HG03045 (cell line): ENCODE measurements at regions not wholly inside any gene's neighbourhood (a gene's known extent, or its start where the extent isn't known, plus 50 kb on each side); places are given as distances from the start of the nearest gene placed in this dataset.

Experiments
- ATAC-seq: cut with Tn5 transposase; IDR thresholded peaks from one replicate; pipeline ENCODE4 v1.9.1; 2021; ENCODE audit warnings: mild to moderate bottlenecking, moderate library complexity; ENCODE audit not compliant: unreplicated experiment

DNA sequence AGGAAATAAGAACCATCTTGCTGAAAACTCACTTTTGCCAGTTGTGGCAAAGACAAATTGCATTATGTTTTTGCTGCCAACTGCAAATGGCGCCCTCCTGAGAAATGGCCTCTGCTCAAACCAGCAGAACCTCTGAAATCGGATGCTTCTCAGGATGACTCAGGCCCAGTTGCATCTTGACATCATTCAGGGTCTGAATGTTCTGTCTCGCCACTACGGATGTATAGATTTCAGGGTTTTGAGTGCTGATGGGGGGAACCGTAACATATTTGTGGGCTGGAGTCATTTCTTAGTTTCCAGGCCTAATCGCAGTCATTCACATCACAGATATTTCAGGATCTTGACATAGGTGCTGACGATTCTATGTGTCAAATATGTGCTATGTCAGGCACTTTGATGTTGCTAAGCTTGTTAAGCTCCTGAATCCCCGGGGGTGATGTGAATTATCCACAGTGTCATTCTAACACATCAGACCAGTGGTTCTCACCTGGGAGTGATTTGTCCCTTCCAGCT is 207.1 kb downstream of the NFATC2 start:
- ATAC-seq: no peak

DNA sequence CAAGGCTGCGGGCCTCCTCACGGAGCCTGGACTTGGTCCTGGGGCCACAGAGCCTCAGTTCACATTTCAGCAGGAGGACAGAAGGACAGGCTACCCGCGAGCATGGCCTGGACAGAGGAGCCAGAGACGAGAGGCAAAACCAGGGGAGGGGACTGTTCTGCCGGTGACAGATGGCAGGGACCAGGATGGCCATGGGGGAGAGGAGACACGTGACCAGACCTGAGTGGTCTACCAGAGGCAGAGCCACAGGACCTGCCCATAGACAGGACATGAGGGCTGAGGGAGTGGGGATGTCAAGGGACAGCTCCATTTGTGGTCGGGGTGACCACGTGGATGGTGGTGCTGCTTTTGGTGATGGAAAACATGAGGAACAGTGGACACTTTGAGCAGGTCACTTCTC is 207.9 kb downstream of the NFATC2 start:
- ATAC-seq: no peak

DNA sequence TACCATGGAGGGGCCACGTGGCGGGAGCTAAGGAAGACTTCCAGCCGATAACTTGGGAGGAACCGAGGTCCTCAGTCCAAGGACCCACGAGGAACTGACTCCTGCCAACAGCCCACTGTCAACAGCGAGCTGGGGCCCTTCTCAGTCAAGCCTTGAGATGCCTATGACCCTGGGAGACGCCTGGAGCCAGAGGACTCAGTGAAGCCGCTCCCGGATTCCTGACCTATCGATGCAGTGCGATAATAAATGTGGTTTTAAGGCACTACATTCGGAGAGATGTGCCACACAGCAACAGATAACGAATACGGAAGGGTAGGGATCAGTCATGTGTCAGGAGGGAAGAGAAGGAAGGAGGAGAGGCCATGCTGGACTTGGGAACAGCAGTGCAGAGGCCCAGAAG is 208.5 kb downstream of the NFATC2 start:
- no peak for ATAC-seq

DNA sequence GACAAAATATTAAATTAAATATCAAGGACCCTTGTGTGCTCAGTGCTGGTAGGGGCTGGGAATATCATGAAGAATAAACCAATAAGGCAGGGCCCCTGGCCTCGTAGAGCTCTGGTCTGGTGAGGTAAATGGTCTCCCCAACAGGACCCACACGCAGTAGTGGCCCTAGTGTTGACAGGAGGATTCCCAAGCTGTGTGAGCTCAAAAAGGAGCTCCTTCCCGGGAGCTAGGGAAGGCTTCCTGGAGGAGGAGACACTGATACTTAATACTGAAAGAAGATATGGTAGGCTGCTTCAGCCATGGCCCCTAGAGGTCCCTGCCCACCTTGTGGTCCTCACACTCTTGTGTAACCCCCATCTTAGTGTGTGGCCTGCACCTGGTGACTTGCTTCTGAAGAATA is 209.1 kb downstream of the NFATC2 start:
- no peak for ATAC-seq

DNA sequence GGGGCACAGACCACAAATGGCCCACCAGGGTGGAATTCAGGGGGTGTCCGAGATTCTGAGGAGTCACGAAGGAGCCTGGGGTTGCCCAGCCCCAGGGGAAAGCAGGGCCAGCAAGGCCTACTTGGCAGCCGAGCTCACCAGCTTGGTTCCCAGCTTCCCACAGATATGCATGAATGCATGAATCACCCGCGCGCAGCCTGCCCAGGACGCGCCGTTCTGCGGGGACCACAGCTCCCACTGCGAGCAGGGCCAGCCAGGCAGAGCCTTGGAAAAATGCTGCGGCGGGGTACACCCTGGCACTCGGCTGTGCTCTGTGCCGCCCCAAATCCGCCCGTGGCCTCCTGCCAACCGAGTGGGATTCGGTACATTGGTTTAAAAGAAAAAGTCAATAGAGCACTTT is 211.0 kb downstream of the NFATC2 start:
- no peak for ATAC-seq

DNA sequence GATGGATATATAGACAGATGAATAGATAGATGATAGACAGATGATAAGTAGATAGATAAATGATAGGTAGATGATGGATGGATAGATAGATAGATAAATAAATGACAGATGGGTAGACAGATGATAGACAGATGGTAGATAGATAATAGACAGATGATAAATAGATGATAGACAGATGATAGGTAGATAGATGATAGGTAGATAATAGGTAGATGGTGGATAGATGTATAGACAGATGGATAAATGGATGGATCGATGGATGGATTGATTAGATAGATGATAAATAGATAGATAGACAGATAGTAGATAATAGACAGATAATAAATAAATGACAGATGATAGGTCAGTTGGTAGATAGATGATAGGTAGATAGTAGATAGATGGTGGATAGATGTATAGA is 212.7 kb downstream of the NFATC2 start:
- ATAC-seq: no peak

DNA sequence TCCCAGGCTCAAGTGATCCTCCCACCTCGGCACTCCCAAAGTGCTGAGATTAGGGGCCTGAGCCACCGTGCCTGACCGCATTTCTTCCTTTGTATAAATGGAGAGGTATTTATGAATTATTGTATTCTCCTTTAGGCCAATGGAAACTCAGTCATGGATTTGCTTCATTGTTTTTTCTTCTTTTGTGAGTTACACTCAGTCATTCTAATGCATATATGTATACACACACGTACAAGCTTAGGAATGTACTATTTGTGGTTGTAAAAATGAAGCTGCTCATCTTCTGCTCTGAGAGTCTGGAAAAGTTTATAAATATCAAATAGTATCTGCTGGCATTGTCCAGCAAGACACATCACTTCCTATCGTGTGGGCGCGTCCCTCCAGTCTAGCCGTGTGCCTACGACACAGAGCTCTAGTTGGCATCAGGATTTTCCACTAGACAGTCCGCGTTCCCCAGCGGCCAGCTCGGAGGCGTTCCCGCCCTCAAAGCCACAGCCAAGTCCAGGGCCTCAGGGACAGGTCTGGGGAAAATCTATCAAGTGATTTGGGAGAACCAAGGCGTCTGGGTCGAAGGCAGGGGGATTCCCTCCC is 215.2 kb downstream of the NFATC2 start:
- no peak for ATAC-seq

DNA sequence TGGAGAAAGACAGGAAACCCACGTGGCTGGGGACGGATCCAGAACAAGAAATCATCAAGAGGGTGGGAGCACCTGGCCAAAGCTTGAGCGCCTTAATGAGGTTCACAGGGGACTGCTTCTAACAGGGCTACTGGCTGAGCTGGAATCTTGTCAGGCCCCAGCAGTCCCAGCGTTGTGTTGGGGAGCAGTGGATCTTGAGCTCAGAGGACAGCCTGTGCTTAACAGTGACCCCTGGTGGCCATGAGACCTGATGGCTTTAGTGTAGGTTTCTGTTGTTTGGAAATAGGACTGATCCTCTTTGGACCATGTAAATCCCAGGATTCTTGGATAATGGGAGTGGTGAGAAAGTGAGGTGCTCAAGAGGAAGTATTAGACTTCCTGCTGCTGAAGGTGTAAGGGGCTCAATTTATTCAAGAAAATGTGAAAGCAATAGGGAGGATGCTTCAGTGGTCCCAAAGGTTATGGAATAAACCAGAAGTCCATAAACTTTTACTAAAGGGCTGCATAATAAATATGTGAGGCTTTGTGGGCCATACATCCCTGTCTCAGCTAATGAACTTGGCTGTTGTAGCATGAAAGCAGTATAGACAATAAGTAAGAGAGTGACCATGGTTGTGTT is 216.2 kb downstream of the NFATC2 start:
- no peak for ATAC-seq

DNA sequence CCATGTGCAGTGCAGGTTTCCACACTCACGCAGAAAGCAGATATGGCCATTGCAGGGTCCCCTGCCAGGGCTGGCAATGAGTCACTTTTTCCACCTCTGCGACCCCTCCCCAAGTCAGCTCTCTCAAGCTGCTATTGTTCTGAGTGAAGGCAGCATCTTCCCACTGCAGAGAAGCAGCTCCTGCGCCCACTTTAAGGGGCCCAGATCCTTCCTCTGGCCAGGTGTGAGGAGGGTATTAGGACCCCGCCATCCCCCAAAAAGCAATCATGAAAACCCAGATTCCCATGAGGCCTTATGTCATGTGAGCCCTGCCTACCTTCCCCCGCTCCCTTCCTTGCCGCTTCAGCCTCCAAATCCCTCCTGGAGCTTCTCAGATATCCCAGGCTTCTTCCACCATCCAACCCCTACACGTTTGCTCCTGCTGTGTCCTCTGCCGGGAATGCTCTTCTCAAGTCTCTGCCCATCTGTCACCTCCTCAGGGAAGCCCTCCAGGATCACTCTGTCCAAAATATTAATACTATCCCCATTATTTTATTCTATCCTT is 220.3 kb downstream of the NFATC2 start:
- ATAC-seq: no peak

DNA sequence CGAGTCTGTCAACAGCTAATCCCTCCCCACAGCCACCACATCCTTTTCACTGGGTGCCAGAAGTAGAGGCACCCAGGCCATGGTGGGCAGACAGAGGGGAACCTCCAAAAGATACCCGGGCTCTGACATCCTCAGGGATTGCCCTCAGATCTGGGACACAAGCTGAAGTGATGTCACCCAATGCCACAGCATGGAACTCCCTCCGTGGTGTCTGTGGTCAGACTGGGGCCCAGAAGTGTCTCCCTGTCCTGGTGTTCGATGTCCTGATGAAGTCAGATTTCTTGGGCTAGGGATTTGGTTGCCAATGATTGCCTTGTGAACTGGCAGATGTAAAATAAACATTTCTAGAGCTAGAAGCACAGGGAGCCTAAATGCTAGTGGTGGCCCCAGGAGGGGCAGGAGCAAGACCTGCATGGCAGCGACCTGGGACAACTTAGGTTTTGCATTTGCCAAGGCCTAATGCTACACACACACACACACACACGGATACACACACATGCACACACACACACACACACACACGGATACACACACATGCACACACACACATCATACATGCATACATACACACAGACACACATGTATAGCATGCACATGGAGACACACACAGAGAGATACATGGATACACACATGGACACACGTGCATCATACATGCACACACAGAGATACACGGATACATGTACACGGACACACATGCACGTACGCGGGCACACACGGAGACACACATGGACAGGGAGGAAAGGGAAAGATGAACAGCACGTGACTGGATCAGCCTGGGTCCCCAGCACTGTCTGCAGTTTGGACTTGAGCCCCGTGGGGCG is 221.0 kb downstream of the NFATC2 start:
- ATAC-seq: no peak

DNA sequence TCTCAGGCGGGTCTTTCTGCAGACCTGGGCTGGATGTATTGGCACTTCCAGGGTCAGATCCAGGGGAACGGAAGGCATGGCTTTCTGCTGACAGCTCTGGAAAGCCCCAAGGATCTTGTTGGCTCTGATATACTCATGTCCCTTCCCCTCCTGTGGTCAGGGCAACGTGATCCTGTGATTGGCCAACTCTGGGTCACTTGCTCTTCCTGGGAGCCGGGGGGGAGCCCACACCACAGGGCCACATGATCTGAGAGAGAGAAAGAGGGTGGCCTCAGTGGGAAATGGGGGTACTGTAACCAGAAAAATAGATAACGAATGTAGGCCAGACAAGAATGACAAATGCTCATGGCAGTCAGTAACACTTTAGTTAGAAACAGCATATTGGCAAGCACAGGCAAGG is 223.0 kb downstream of the NFATC2 start:
- no peak for ATAC-seq

DNA sequence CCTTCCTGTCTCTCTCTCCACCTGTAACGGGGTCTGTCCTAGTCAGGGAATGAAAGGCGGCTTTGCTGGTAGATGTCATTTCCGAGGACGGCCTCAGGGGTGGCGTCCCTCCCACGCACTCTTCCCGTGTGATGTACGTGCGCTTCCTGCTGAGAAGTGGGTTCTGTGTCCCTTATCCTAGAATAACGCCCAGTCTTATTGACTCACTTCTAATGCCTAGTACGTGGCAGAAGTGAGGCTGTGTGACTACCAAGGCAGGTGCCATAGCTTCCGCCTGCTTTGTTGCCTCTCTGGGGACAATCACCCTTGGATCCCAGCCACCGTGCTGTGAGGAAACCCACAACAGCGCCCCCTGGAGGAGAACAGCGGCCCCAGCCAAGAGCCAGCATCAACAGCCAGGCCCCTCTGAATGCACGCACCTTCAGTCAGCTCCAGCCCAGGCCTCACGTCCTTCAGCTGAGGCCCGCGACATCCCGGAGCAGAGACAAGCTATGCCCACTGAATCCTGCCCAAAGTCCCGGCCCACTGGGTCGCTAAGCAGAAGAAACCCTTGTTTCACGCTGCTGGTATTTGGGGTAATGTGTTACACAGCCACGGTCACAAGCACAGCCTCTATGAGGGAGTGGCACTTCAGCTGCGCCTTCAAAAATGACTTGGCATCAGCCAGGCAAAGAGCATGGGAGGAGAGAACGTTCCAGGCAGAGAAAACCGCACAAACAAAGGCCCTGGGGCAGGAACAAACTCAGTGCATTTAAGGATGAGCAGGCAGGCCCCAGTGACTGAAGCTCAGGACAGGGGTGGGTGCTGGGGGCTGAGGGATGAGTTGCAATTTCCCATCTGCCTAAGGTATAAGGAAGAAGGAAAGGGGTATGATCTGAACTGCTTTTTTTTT is 224.2 kb downstream of the NFATC2 start:
- ATAC-seq: no peak

DNA sequence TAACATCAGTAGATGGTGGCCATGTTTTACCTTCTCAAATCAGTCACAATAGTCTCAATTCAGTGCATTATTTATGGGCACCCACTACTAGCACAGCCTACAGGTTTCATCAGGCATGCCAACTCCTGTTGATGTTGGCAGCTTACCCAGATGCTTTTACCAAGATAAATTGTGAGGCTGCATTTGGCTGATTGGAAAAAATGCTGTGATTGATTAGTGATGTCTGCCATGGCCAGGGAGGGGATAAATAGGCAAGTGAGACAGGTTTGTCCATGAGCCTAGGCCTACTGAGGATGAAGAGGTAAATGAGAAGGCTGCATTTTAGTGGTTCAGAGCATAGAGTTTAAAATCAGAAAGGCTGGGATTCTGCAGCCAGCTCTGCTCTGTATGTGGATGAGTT is 227.1 kb downstream of the NFATC2 start:
- ATAC-seq: no peak

DNA sequence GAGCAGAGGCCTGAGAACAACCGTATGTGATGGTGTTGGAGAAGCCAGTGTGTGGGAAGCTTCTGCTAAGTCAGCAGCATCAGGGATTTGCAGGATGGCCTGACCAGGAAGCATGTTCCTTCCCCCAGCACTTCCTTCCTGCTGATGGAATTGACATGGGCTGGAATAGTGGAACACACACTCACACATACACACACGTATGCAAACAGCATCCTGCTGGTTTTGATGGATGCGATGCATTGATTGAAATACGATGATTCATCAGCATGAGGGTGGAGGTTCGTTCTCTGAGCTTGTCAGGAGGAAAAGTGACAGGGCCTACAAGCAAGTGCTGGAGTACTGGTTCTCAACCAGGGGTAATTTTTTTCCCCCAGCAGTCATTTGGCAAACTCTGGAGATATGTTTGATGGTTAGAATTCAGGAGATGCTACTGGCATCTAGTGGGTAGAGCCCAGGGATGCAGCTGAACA is 229.1 kb downstream of the NFATC2 start:
- ATAC-seq: no peak

DNA sequence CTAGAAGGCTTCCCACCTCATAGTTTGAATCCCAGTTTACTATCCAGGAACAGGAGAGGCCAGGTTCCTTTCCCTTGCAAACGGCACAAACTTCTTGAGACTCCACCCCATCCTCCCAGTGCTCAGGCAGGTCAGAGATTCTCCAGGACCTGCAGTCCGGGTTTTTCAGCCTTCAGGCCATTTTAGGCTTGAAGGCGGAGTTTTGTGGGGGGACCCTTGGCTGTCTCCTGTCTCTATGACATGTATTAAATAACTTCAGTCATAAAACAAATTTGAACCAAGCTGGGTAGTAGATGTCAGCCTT is 230.1 kb downstream of the NFATC2 start:
- no peak for ATAC-seq

DNA sequence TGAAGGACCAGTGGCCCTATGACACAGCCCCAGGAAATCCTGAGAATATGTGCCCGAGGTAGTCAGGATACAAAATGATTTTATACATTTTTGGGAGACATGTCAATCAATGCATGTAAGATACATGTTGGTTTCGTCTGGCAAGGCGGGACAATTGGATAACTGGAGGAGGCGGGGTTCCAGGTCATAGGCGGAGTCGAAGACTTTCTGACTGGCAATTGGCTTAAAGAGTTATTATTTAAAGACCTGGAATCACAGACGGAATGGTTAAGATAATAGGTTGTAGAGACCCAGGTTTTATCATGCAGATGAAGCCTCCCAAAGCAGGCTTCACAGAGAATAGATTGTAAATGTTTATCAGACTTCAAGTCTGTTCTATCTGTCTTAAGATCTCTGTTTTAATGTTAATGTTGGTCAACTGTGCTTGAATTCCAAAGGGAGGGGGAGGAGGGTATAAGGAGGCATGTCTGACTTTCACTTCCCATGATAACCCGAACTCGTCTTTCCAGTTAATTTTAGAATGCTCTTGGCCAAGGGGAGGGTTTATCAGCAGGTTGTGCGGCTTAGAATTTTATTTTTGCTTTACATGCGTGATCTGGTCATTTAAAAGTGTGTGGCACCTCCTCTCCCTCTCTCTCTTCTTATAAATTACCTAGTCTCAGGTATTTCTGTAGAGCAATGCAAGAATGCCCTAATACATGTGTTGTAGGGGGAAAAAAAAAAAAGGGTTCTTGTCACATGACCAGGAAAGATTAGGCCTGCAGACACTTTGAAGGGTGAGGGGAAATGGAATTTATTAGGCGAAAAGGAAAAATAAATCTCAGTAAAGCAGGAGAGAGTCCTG is 230.7 kb downstream of the NFATC2 start:
- ATAC-seq: no peak

DNA sequence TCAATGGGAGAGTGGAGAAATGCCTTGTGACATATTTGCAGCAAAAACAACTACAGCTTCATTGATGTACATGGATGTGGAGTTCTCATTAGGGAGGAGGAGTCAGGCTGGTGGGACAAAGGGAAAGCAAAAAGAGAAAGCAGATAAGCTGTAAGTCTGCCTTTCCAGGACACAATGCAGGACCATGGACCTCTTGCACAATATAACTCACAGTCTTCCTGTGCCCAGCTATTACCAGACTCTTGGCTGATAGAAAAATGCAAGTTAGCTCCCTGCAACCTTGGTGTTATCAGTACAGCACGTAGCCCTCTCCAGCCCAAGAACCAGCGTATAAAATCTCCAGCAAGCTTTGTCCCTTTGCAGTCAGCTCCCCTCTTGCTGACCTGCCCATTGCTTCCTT is 232.3 kb downstream of the NFATC2 start:
- ATAC-seq: no peak

DNA sequence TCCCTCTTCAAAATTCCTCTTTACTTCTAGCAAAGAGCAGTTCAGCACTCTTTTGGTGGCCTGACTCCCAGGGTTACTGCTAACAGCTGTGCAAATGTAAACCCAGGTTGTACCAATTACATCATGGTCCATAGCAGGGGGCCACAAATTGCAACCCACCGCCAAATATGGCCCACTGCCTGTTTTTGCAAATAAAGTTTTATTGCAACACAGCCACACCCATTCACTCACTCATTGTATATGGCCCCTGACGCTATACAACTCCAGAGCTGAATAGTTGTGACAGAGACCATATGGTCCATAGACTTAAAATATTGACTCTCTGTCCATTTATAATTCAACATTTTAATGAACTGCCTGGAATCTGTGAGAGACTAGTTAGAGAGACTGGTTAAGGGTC is 233.4 kb downstream of the NFATC2 start:
- no peak for ATAC-seq

DNA sequence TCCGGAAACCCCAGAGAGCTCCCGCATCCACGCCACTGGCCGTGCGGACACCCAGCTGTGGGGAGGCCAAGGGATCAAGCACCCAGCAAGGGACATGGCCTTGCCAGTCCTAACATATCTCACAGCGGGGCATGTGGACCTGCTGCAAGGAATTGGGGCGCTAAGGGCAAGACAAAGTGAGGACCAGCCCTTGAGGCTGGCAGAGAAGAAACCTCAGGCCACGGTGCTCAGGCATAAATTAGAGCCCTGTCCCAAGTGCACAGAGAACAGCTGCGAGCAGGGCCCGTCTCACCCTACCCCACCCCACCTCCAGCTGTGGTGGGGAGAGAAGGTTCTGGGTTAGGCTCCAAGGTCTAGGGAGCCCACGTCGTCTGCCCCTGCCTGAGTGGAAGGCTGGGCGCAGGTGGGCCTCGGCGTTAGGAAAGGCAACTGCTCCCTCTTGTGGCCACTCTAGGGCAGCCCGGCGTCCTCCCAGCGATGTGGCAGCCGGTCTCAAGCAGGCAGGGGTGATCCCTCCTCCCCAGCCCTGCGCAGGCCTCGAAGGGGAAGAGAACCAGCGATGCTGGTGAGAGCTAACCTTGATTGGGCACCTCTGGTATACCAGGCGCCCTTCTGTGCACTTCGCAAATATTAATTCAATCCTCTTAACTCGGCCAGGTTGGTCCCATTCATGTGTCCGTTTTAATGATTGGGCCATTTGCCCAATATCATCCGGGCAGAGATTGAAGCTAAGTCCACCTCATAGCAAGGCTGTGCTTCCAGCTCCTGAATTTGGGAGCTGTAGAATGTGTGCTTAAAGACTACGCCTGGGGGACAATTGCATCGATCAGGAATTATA is 235.8 kb downstream of the NFATC2 start:
- ATAC-seq: peak; percentile 80
